ENCODE measurements at regions not wholly inside any gene's neighbourhood (a gene's known extent, or its start where the extent isn't known, plus 50 kb on each side); places are given as distances from the start of the nearest gene placed in this dataset.
"Not testable (repeated sequence)": the region's sequence is repeated elsewhere in the genome, so short reads cannot be mapped to it uniquely, and the experiment has no call there.

DNA sequence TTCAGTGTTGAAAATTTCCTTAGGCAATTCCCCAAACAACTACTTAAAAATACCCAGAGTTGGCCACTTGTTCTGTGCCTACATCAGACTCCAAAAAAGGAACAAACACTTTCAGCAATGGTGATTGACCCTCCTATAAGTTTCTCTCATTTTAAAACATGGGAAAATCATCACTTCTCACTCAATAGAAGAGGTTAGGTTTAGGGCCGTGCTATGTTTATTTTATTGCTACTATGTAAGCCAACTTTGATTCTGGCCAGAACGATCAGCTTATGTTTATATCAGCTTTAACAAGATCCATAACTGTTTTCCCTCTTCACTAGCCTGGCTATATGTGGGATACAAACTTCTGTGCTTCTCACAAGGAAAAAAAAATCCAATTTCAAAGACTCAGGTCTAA, 133.1 kb downstream of the MTNR1A start:
- Histone ChIP-seq H3K4me3 (ENCODE audit: low read length) (no peak overlapping the region), H3K36me3 (ENCODE audit: control insufficient read depth, low read depth, low read length) (no peaks in the 10 kb centered on the region), H3K9ac (ENCODE audit: low read length) (no peak overlapping the region), H3K4me1 (ENCODE audit: control insufficient read depth, low read depth, low read length) (no peaks in the 10 kb centered on the region), H3K9me3 (ENCODE audit: control insufficient read depth, low read depth, low read length) (no peaks in the 10 kb centered on the region), H3K27me3 (ENCODE audit: control insufficient read depth, insufficient read depth, low read length) (no peaks in the 10 kb centered on the region), H3K27ac (ENCODE audit: low read length) (no peak overlapping the region)

- H3K9me3 ChIP-seq (ENCODE audit: control insufficient read depth, low read depth, low read length): no peaks in the 10 kb centered on the region
- H3K36me3 ChIP-seq (ENCODE audit: control insufficient read depth, low read depth, low read length): no peaks in the 10 kb centered on the region
- H3K27me3 ChIP-seq (ENCODE audit: control insufficient read depth, insufficient read depth, low read length): no peaks in the 10 kb centered on the region
- H3K9ac ChIP-seq (ENCODE audit: low read length): no peak overlapping the region
- H3K27ac ChIP-seq (ENCODE audit: low read length): no peak overlapping the region
- no peaks in the 10 kb centered on the region for H3K4me1 ChIP-seq (ENCODE audit: control insufficient read depth, low read depth, low read length)
- no peak overlapping the region for H3K4me3 ChIP-seq (ENCODE audit: low read length)
Observed at GRCh38 chr4:186416451-186417060, 138.8 kb downstream of the MTNR1A start.

DNA sequence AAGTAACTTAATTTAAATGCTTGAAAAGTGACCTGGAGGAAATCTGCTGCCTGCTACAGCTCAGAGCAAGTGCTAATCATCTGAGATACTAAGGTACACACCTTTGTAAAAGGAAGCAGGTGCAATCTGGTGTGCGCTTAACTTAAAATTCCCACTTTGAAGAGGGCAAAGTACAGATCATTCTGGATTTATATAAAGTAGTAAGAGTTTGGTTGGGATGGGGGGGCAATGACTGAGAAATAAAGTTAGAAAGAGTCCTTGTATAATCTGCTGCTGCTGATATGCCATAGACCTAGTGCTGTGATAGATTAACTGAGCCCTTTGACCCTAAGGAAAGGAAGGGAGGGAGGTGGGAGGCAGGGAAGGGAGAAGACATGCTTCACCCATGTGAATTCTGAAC, 141.0 kb downstream of the MTNR1A start:
- no peak overlapping the region for H3K27ac ChIP-seq (ENCODE audit: low read length)
- no peak overlapping the region for H3K9ac ChIP-seq (ENCODE audit: low read length)
- no peaks in the 10 kb centered on the region for H3K27me3 ChIP-seq (ENCODE audit: control insufficient read depth, insufficient read depth, low read length)
- no peaks in the 10 kb centered on the region for H3K36me3 ChIP-seq (ENCODE audit: control insufficient read depth, low read depth, low read length)
- H3K4me1 ChIP-seq (ENCODE audit: control insufficient read depth, low read depth, low read length): no peaks in the 10 kb centered on the region
- H3K9me3 ChIP-seq (ENCODE audit: control insufficient read depth, low read depth, low read length): no peaks in the 10 kb centered on the region
- H3K4me3 ChIP-seq (ENCODE audit: low read length): no peak overlapping the region

DNA sequence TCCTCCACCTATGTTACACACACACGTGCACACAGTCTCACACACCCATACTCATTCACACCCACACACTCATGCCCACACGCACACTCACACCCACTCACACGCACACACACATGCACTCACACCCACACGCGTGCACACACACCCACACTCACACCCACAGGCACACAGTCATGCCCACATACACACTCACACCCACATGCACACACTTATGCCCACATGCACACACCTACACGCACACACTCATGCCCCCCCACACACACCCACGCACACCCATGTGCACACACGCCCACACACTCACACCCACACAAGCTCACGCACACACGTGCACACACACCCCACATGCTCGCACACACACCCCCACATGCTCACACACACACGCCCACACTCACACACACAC, 140.0 kb downstream of the F11 start:
- Histone ChIP-seq H3K27me3 (ENCODE audit: control insufficient read depth, insufficient read depth, low read length) (no peaks in the 10 kb centered on the region), H3K36me3 (ENCODE audit: control insufficient read depth, low read depth, low read length) (no peaks in the 10 kb centered on the region), H3K27ac (ENCODE audit: low read length) (no peak overlapping the region), H3K4me1 (ENCODE audit: control insufficient read depth, low read depth, low read length) (no peaks in the 10 kb centered on the region), H3K9ac (ENCODE audit: low read length) (no peak overlapping the region), H3K9me3 (ENCODE audit: control insufficient read depth, low read depth, low read length) (no peaks in the 10 kb centered on the region), H3K4me3 (ENCODE audit: low read length) (no peak overlapping the region)

DNA sequence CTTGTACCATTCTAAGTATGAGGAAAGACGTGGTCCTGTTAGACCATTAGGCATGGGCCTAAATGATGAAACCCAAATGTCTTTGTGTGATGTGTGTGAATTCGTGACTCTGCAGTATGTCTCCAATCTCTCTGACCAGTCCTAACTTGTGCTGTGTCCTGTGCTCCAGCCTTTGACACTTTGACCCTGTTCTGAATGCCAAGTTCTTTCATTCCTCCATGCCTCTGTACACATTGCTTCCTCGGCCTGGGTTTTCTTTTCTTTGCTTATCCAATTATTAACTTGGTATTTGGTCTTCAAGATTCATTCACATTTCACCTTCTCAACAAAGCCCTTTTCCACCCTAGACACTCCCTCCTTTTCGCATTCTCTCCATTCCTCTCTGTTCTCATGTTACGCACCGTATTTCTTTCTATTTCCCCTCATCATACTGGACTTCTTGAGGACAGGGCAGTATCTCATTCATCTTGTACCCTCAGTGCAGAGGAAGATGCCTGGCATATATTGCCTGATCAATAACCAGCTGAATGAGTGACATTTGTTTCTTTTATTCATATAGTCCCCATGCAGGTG, 138.7 kb downstream of the F11 start:
- no peak overlapping the region for H3K9ac ChIP-seq (ENCODE audit: low read length)
- H3K27ac ChIP-seq (ENCODE audit: low read length): no peak overlapping the region
- H3K4me3 ChIP-seq (ENCODE audit: low read length): no peak overlapping the region
- H3K9me3 ChIP-seq (ENCODE audit: control insufficient read depth, low read depth, low read length): no peaks in the 10 kb centered on the region
- no peaks in the 10 kb centered on the region for H3K27me3 ChIP-seq (ENCODE audit: control insufficient read depth, insufficient read depth, low read length)
- no peaks in the 10 kb centered on the region for H3K36me3 ChIP-seq (ENCODE audit: control insufficient read depth, low read depth, low read length)
- H3K4me1 ChIP-seq (ENCODE audit: control insufficient read depth, low read depth, low read length): no peaks in the 10 kb centered on the region

GRCh38 chr4:186400676-186401075, 134.7 kb downstream of the F11 start:
- no peaks in the 10 kb centered on the region for H3K27me3 ChIP-seq (ENCODE audit: control insufficient read depth, insufficient read depth, low read length)
- no peaks in the 10 kb centered on the region for H3K36me3 ChIP-seq (ENCODE audit: control insufficient read depth, low read depth, low read length)
- H3K4me1 ChIP-seq (ENCODE audit: control insufficient read depth, low read depth, low read length): peaks cover 3% of the 10 kb centered on the region
- no peaks in the 10 kb centered on the region for H3K9me3 ChIP-seq (ENCODE audit: control insufficient read depth, low read depth, low read length)
- H3K9ac ChIP-seq (ENCODE audit: low read length): no peak overlapping the region
- no peak overlapping the region for H3K4me3 ChIP-seq (ENCODE audit: low read length)
- H3K27ac ChIP-seq (ENCODE audit: low read length): no peak overlapping the region

GRCh38 chr4:186392017-186392416, 126.0 kb downstream of the F11 start:
- Histone ChIP-seq H3K9ac (ENCODE audit: low read length) (no peak overlapping the region), H3K27me3 (ENCODE audit: control insufficient read depth, insufficient read depth, low read length) (no peaks in the 10 kb centered on the region), H3K4me3 (ENCODE audit: low read length) (no peak overlapping the region), H3K9me3 (ENCODE audit: control insufficient read depth, low read depth, low read length) (no peaks in the 10 kb centered on the region), H3K4me1 (ENCODE audit: control insufficient read depth, low read depth, low read length) (peaks cover 7% of the 10 kb centered on the region), H3K36me3 (ENCODE audit: control insufficient read depth, low read depth, low read length) (no peaks in the 10 kb centered on the region), H3K27ac (ENCODE audit: low read length) (no peak overlapping the region)

DNA sequence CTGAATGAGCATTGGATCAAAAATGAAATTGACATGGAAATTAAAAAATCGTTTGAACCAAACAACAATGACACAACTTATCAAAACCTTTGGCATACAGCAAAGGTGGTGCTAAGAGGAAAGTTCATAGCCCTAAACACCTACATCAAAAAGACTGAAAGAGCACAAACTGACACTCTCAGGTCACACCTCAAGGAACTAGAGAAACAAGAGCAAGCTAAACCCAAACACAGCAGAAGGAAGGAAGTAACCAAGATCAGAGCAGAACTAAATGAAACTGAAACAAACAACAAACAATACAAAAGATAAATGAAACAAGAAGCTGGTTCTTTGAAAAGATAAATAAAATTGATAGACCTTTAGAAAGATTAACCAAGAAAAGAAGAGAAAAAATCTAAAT, 118.3 kb downstream of the F11 start:
- H3K4me3 ChIP-seq (ENCODE audit: low read length); H3K36me3 ChIP-seq (ENCODE audit: control insufficient read depth, low read depth, low read length); H3K4me1 ChIP-seq (ENCODE audit: control insufficient read depth, low read depth, low read length); H3K9ac ChIP-seq (ENCODE audit: low read length); H3K27ac ChIP-seq (ENCODE audit: low read length); H3K27me3 ChIP-seq (ENCODE audit: control insufficient read depth, insufficient read depth, low read length); H3K9me3 ChIP-seq (ENCODE audit: control insufficient read depth, low read depth, low read length): not testable (repeated sequence)

- Histone ChIP-seq H3K36me3 (ENCODE audit: control insufficient read depth, low read depth, low read length) (no peaks in the 10 kb centered on the region), H3K27ac (ENCODE audit: low read length) (no peak overlapping the region), H3K9me3 (ENCODE audit: control insufficient read depth, low read depth, low read length) (peaks cover 16% of the 10 kb centered on the region), H3K9ac (ENCODE audit: low read length) (no peak overlapping the region), H3K4me3 (ENCODE audit: low read length) (no peak overlapping the region), H3K4me1 (ENCODE audit: control insufficient read depth, low read depth, low read length) (no peaks in the 10 kb centered on the region), H3K27me3 (ENCODE audit: control insufficient read depth, insufficient read depth, low read length) (no peaks in the 10 kb centered on the region)
Observed at GRCh38 chr4:186368281-186368680, 102.3 kb downstream of the F11 start.

DNA sequence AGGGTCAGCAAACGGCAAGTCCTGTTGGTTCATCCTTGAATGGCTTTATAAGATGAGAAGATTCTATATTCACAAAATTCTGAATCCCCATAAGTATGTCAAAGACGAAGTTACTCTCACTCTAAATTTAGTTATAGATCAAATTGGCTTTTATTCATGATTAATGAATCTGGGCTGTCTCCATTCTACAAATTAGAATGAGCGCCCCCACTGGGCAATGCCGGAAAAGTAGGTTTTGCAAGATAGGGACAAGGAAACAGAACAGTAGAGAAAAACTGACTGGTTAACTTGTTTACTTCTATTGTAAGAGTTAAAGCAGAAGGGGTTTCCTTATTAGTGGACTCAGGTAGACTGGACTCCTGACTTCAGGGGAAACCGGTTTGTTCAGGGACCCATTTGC, 100.3 kb downstream of the F11 start:
- no peak overlapping the region for H3K27ac ChIP-seq (ENCODE audit: low read length)
- H3K9ac ChIP-seq (ENCODE audit: low read length): no peak overlapping the region
- H3K36me3 ChIP-seq (ENCODE audit: control insufficient read depth, low read depth, low read length): no peaks in the 10 kb centered on the region
- no peaks in the 10 kb centered on the region for H3K27me3 ChIP-seq (ENCODE audit: control insufficient read depth, insufficient read depth, low read length)
- H3K4me1 ChIP-seq (ENCODE audit: control insufficient read depth, low read depth, low read length): no peaks in the 10 kb centered on the region
- H3K9me3 ChIP-seq (ENCODE audit: control insufficient read depth, low read depth, low read length): peaks cover 16% of the 10 kb centered on the region
- H3K4me3 ChIP-seq (ENCODE audit: low read length): no peak overlapping the region

- not testable (repeated sequence) for H3K27ac ChIP-seq (ENCODE audit: low read length); H3K4me3 ChIP-seq (ENCODE audit: low read length); H3K9ac ChIP-seq (ENCODE audit: low read length); H3K36me3 ChIP-seq (ENCODE audit: control insufficient read depth, low read depth, low read length); H3K27me3 ChIP-seq (ENCODE audit: control insufficient read depth, insufficient read depth, low read length); H3K4me1 ChIP-seq (ENCODE audit: control insufficient read depth, low read depth, low read length)
- peaks cover 16% of the 10 kb centered on the region for H3K9me3 ChIP-seq (ENCODE audit: control insufficient read depth, low read depth, low read length)
Observed at GRCh38 chr4:186363038-186363437, 97.0 kb downstream of the F11 start.

- no peaks in the 10 kb centered on the region for H3K27me3 ChIP-seq (ENCODE audit: control insufficient read depth, insufficient read depth, low read length)
Observed at GRCh38 chr4:186360551-186360950, 94.6 kb downstream of the F11 start.

More at GRCh38 chr4:186360551-186360950, 94.6 kb downstream of the F11 start:
- no peak overlapping the region for H3K4me3 ChIP-seq (ENCODE audit: low read length)
- no peak overlapping the region for H3K9ac ChIP-seq (ENCODE audit: low read length)
- H3K27ac ChIP-seq (ENCODE audit: low read length): no peak overlapping the region
- H3K9me3 ChIP-seq (ENCODE audit: control insufficient read depth, low read depth, low read length): peaks cover 16% of the 10 kb centered on the region
- no peaks in the 10 kb centered on the region for H3K4me1 ChIP-seq (ENCODE audit: control insufficient read depth, low read depth, low read length)
- H3K36me3 ChIP-seq (ENCODE audit: control insufficient read depth, low read depth, low read length): no peaks in the 10 kb centered on the region
